GM12874 (cell line): ENCODE measurements at regions not wholly inside any gene's neighbourhood (a gene's known extent, or its start where the extent isn't known, plus 50 kb on each side); places are given as distances from the start of the nearest gene placed in this dataset.

ENCODE experiments used
- CTCF ChIP-seq: IDR thresholded peaks from 2 replicates; pipeline ENCODE4 v1.5.1; 2011; ENCODE audit warnings: low read depth, mild to moderate bottlenecking, control low read depth, low read length, moderate library complexity; ENCODE audit not compliant: insufficient read depth

GRCh38 chr5:143634689-143635088 lies 177.3 kb upstream of the HMHB1 start:
- no peak for TF ChIP-seq CTCF

DNA sequence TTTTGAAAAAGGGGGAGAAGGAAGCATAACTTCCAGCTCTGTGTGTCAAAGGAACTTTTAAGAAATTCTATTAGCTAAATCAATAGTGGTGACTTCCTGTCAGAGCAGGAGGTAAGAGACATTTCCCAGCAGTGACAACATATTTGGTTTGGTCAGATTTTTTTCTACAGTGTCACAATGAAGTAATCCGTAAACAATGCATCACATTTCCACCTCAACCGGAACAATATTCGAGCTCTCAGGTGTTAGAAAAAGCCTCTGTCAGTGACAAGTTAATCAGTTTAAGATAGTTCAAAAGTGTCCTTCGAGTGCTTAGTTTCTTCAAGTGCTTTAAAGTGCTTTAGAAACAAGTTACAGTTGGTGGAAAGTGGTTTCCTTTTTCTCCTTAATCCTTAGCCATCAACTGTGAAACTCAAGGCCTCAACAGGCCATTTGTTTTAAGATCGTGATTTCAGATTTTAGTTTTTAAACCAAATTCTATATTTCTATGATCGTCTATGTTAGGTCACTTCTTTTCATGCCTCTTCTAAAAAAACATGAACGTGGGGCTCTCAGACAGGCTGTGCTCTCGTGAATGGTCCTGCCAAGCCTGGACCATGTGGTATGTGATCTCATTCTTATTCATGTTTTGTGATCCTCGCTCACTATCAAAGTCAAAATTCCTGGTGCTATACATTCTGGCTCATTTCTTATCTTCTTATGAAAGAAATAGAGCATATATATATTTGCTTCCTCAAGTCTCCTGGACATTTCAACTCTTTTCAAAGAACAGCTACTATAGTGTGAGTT lies 181.9 kb upstream of the HMHB1 start:
- TF ChIP-seq CTCF = no peak

DNA sequence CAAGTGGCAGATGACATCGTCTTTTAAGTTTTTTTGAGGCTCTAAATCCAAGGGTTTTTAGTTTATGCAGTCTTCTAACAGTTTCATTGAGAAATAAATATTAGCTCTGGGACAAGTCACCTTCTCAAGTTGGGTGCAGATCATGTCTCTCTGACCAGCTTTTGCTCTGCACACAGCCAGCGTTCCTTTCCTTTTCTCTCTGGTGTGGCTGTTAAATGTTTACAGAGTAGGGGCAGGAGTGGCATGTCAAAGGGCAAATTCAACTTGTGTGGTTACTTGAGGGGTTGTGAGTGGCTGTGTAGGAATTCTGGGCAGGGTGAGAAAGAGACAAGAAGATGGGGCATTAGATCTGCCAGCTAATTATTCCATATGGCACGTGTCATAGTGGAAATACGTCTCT lies 187.5 kb upstream of the HMHB1 start:
- TF ChIP-seq CTCF = no peak

DNA sequence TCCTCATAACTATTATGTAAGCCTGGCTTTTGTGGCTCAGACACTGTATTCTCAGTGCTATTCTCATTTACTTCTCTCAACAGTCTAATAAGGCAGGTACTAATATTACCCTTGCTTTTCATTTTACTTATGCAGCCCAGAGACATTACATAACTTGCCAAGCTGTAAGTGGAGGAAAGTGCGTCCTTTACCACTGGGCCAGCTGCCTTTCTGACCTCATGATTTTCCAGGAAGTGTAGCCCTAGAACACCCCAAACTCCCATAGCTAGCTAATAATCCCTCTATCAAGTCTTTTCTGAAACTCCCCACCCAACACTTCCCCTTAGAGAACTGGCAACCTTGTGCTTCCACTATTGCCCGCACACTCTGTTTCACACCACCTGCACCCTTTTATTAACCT lies 192.9 kb upstream of the HMHB1 start:
- TF ChIP-seq CTCF = no peak

- no peak for TF ChIP-seq CTCF
Observed at GRCh38 chr5:143618141-143618540, 193.8 kb upstream of the HMHB1 start.

DNA sequence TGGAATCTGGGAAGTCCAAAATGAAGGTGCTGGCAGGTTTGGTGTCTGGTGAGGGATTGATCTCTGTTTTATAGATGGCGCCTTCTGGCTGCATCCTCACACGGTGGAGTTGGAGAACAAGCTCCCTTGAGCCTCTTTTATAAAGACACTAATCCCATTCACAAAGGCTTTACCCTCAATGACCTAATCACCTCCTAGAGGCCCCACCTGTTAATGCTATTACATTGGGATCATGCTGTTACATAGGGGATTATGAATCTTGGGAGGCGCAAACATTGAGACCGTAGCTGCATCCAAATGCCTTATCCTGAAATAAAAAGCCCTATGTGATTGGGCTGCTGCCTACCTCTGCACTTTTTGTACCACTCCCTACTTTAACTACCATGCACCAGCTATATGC lies 197.1 kb upstream of the HMHB1 start:
- no peak for TF ChIP-seq CTCF

GRCh38 chr5:143613329-143613728 lies 198.6 kb upstream of the HMHB1 start:
- no peak for TF ChIP-seq CTCF
